ENCODE measurements at regions not wholly inside any gene's neighbourhood (a gene's known extent, or its start where the extent isn't known, plus 50 kb on each side); places are given as distances from the start of the nearest gene placed in this dataset.

DNA sequence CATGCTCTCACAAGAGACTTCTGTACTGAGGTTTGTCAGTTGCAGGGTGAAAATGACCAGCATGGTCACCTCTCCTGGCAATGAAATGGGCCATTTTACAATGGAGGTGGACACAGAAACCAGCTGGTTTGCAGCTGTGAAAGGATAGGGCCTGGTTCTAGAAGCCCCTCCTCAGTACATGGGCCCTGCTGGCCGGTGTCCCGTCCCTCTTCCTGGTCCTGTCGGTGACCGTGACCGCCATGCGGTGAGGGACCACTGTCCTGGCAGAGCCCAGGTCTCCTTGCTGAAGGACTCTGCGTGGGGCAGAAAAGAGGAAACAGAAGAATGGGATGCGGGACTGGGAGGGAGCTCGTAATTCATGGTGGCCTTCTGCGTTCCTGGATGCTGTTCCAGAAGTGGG, 76.0 kb upstream of the ZNF423 start:
- Histone ChIP-seq H3K27me3 (ENCODE audit: insufficient read depth, low read length) (peaks cover 3% of the 10 kb centered on the region; the same call in 1 of the 2 replicates), H3K36me3 (ENCODE audit: control insufficient read depth in 1 of 2, insufficient read depth in 2 of 2, low read length in 2 of 2) (no peaks in the 10 kb centered on the region), H3K79me2 (ENCODE audit: insufficient read depth, low read length) (no peaks in the 10 kb centered on the region), H2AFZ (ENCODE audit: low read depth, low read length, poor library complexity, severe bottlenecking) (no peak overlapping the region), H3K27ac (ENCODE audit: low read depth, low read length) (no peak overlapping the region), H3K4me1 (ENCODE audit: control insufficient read depth in 1 of 2, insufficient read depth in 2 of 2, low read length in 2 of 2) (no peaks in the 10 kb centered on the region), H3K9me2 (ENCODE audit: insufficient read depth) (no peaks in the 10 kb centered on the region), H3K9ac (ENCODE audit: low read length) (no peak overlapping the region), H3K9me3 (ENCODE audit: control insufficient read depth in 1 of 2, insufficient read depth in 1 of 2, low read depth in 1 of 2, low read length in 2 of 2) (no peaks in the 10 kb centered on the region), H4K20me1 (ENCODE audit: insufficient read depth) (no peaks in the 10 kb centered on the region), H3K4me3 (replicated peaks in 1 of 2; ENCODE audit: low read depth in 1 of 2, low read length in 2 of 2) (no peak overlapping the region), H3K4me2 (ENCODE audit: low read length) (no peak overlapping the region)
- ChIA-PET POLR2A (no interaction called here), CTCF (interaction anchor here (1.4 kb wide), 1 partner anchor 10 kb away, joined by 4 read pairs; no protein-coding TSS in a partner anchor), RAD21 (ENCODE audit: low non-redundant PET in 1 of 2, low total read pairs in 2 of 2, uncharacterized antibody in 2 of 2, unreplicated experiment in 2 of 2) (no interaction called here)
- ATAC-seq (no peak), DNase-seq (ENCODE audit: low read depth, low spot score) (no peak)
- TF ChIP-seq POLR2A (IDR thresholded peaks at IDR 0.05; ENCODE audit: borderline replicate concordance, extremely low read depth, insufficient read depth, insufficient read length) = no peak
- TF ChIP-seq TCF7L2 (IDR thresholded peaks at IDR 0.05; ENCODE audit: borderline replicate concordance, extremely low read depth, insufficient read depth, insufficient read length) = no peak
- TF ChIP-seq SP1 (IDR thresholded peaks at IDR 0.05; ENCODE audit: low read depth) = no peak
- TF ChIP-seq EZH2 (IDR thresholded peaks at IDR 0.05) = no peak
- TF ChIP-seq, protein P1, sequence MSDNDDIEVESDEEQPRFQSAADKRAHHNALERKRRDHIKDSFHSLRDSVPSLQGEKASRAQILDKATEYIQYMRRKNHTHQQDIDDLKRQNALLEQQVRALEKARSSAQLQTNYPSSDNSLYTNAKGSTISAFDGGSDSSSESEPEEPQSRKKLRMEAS (IDR thresholded peaks at IDR 0.05) = no peak
- no peak for TF ChIP-seq ELF1 (IDR thresholded peaks at IDR 0.05; ENCODE audit: borderline replicate concordance, low read depth)
- no peak for TF ChIP-seq ZFX (IDR thresholded peaks at IDR 0.05)
- TF ChIP-seq JUND (IDR thresholded peaks at IDR 0.05) = no peak
- TF ChIP-seq SIN3A (IDR thresholded peaks at IDR 0.05; ENCODE audit: low read depth) = no peak
- TF ChIP-seq RAD21 (IDR thresholded peaks at IDR 0.05; ENCODE audit: low read depth) = no peak
- TF ChIP-seq, protein P2, sequence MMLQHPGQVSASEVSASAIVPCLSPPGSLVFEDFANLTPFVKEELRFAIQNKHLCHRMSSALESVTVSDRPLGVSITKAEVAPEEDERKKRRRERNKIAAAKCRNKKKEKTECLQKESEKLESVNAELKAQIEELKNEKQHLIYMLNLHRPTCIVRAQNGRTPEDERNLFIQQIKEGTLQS (IDR thresholded peaks at IDR 0.05) = no peak
- TF ChIP-seq POLR2AphosphoS5 (IDR thresholded peaks at IDR 0.05; ENCODE audit: low read depth, low read length) = no peak
- no peak for TF ChIP-seq FOSL1 (IDR thresholded peaks at IDR 0.05; ENCODE audit: low read depth)
- TF ChIP-seq EGR1 (IDR thresholded peaks at IDR 0.05; ENCODE audit: low read depth) = no peak
- no peak for TF ChIP-seq CEBPB (IDR thresholded peaks at IDR 0.05; ENCODE audit: low read depth)
- BruUV-seq (replicated peaks) = no TSS peak
- intact Hi-C loops (cut with micrococcal nuclease) = no loop called here

All from HCT116 (cell line).